Stomach (tissue), 4 donors: ENCODE measurements at regions not wholly inside any gene's neighbourhood (a gene's known extent, or its start where the extent isn't known, plus 50 kb on each side); places are given as distances from the start of the nearest gene placed in this dataset.

Experiments used
- CTCF ChIP-seq, 7 experiments: fragments of 450-650 bp in 4 of 7; fragments of 200-600 bp in 3 of 7; sonication (generic) in 3 of 7; IDR thresholded peaks; one replicate each; pipeline ENCODE4 v1.5.1; 2016 to 2019; ENCODE audit warnings: antibody characterized with exemption in 7 of 7, control low read depth in 2 of 7, mild to moderate bottlenecking in 1 of 7
- POLR2AphosphoS5 ChIP-seq, 3 donors: sonication (generic); formaldehyde crosslinking; IDR thresholded peaks; one replicate each; pipeline ENCODE4 v1.6.1; 2016; ENCODE audit warnings: antibody characterized with exemption in 3 of 3

DNA sequence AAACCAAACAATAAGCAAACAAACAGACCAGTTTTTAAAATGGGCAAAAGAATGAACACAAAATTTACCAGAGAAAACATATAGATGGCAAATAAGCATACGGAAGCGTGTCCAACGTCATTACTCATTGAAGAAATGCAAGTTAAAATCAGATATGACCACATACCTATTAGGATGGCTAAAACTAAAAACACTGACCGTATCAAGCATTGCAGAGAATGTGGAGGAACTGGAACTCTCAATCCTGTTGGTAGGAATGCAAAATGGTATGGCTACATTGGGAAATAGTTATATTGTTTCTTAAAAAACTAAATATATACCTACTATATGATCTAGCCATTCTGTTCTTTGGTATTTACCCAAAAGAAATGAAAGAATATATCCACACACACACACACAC lies 129.4 kb upstream of the ACO1 start:
- TF ChIP-seq CTCF (IDR thresholded peaks at IDR 0.05) (no peak), POLR2AphosphoS5 (IDR thresholded peaks at IDR 0.05) (no peak)
